HepG2 (cell line): ENCODE measurements at regions not wholly inside any gene's neighbourhood (a gene's known extent, or its start where the extent isn't known, plus 50 kb on each side); places are given as distances from the start of the nearest gene placed in this dataset.

Source experiments
- ATAC-seq: fragments of 200-7000 bp; cut with Tn5 transposase; 3 replicates; pipeline ENCODE4 v1.9.1; 2020; ENCODE audit warnings: mild to moderate bottlenecking, moderate library complexity
- BruUV-seq: library from RNA; stranded (reverse); fragments of 400-500 nt; replicated peaks from 2 replicates; lab custom pipeline; 2021; lab: Mats Ljungman, UMichigan
- CTCF ChIA-PET: fragments of 300-600 bp; formaldehyde crosslinking; extraction: SDS; loops from one replicate; lab custom pipeline; 2021; ENCODE audit warnings: low total read pairs, inconsistent platforms, low intra/inter-chr PET ratio; lab: Yijun Ruan, JAX
- POLR2A ChIA-PET: fragments of 350-600 bp; sonication (Branson Sonifier 250); formaldehyde crosslinking; loops from one replicate; lab custom pipeline; 2020; ENCODE audit warnings: antibody characterized with exemption, inconsistent platforms; lab: Yijun Ruan, JAX
- DNase-seq: peaks from one replicate; pipeline ENCODE4 v3.0.0-alpha.2; 2015; ENCODE audit warnings: low spot score
- FAIRE-seq: peaks from 3 replicates; lab custom pipeline; 2011; peaks lifted over from hg19 to GRCh38; lab: Jason Lieb, UNC
- H2AFZ ChIP-seq: one replicate; pipeline ENCODE4 v1.6.1; 2011; ENCODE audit warnings: low read length, inconsistent platforms
- H3K27ac ChIP-seq: fragments of 300-600 bp; 3 replicates; pipeline ENCODE4 v1.8.0; 2011; ENCODE audit warnings: mixed run types, mild to moderate bottlenecking, mixed read lengths, low read length, inconsistent platforms; ENCODE audit not compliant: insufficient read depth; ENCODE audit errors: extremely low read length
- H3K27me3 ChIP-seq, 2 experiments: fragments of 200-600 bp in 1 of 2; 2 replicates in 1 of 2; 3 replicates in 1 of 2; pipeline versions ENCODE4 v1.6.0 to v1.8.0; 2011; ENCODE audit warnings: low read length in 2 of 2, mild to moderate bottlenecking in 2 of 2, moderate library complexity in 2 of 2, inconsistent platforms in 1 of 2; ENCODE audit not compliant: insufficient read depth in 2 of 2, control insufficient read depth in 1 of 2
- H3K36me3 ChIP-seq, 2 experiments: fragments of 200-600 bp in 1 of 2; replicated peaks in 1 of 2; 2 replicates in 1 of 2; 3 replicates in 1 of 2; pipeline versions ENCODE4 v1.5.1 to v1.8.0; 2011; ENCODE audit warnings: low read length in 2 of 2, inconsistent platforms in 1 of 2; ENCODE audit not compliant: insufficient read depth in 2 of 2, control insufficient read depth in 1 of 2
- H3K4me1 ChIP-seq: 2 replicates; pipeline ENCODE4 v1.5.1; 2012; ENCODE audit warnings: low read length, inconsistent platforms; ENCODE audit not compliant: insufficient read depth
- H3K4me2 ChIP-seq: 2 replicates; pipeline ENCODE4 v1.6.0; 2011; ENCODE audit warnings: low read depth, low read length, inconsistent platforms
- H3K4me3 ChIP-seq, 3 experiments: fragments of 200-600 bp in 1 of 3; sonication (generic), shearing (Covaris generic) in 1 of 3; replicated peaks in 1 of 3; 2 replicates each; pipeline ENCODE4 v1.5.1; 2011 to 2016; ENCODE audit warnings: low read length in 3 of 3, inconsistent platforms in 2 of 3, low read depth in 2 of 3, mild to moderate bottlenecking in 2 of 3, control low read depth in 1 of 3, mixed read lengths in 1 of 3; ENCODE audit not compliant: insufficient read depth in 1 of 3
- H3K79me2 ChIP-seq: one replicate; pipeline ENCODE4 v1.6.1; 2011; ENCODE audit warnings: low read length, inconsistent platforms; ENCODE audit not compliant: insufficient read depth
- H3K9ac ChIP-seq: 2 replicates; pipeline ENCODE4 v1.6.0; 2011; ENCODE audit warnings: mild to moderate bottlenecking, low read depth, low read length, inconsistent platforms; ENCODE audit not compliant: insufficient read depth
- H3K9me3 ChIP-seq: 2 replicates; pipeline ENCODE4 v1.5.1; 2012; ENCODE audit warnings: mild to moderate bottlenecking, low read length
- H4K20me1 ChIP-seq: 2 replicates; pipeline ENCODE4 v1.6.0; 2011; ENCODE audit warnings: inconsistent platforms, mild to moderate bottlenecking, low read length, moderate library complexity; ENCODE audit not compliant: insufficient read depth
- FOXM1 ChIP-seq: sonication (generic); formaldehyde crosslinking; IDR thresholded peaks from 2 replicates; pipeline ENCODE4 v1.5.0; 2020; ENCODE audit warnings: missing genetic modification reagents
- GPN1 ChIP-seq: sonication (generic); formaldehyde crosslinking; IDR thresholded peaks from 2 replicates; pipeline ENCODE4 v1.5.1; 2020; ENCODE audit warnings: missing genetic modification reagents, borderline replicate concordance
- HNRNPUL1 ChIP-seq: fragments of 200-400 bp; formaldehyde crosslinking; IDR thresholded peaks from 2 replicates; pipeline ENCODE4 v1.6.1; 2017; ENCODE audit warnings: low read depth, mild to moderate bottlenecking, low read length, moderate library complexity
- HOXA5 ChIP-seq: sonication (generic); formaldehyde crosslinking; IDR thresholded peaks from 2 replicates; pipeline ENCODE4 v1.4.0; 2020; ENCODE audit warnings: missing genetic modification reagents
- JUNB ChIP-seq: sonication (generic); formaldehyde crosslinking; IDR thresholded peaks from 2 replicates; pipeline ENCODE4 v1.8.0; 2022; ENCODE audit warnings: missing genetic modification reagents, mild to moderate bottlenecking, borderline replicate concordance
- KDM1A ChIP-seq: IDR thresholded peaks from 2 replicates; pipeline ENCODE4 v1.6.1; 2016; ENCODE audit warnings: missing compliant biosample characterization
- LCORL ChIP-seq, 2 experiments: fragments of 450-650 bp in 1 of 2; sonication (generic) in 1 of 2; formaldehyde crosslinking in 1 of 2; IDR thresholded peaks; 2 replicates each; pipeline versions ENCODE4 v1.5.0 to v1.6.1; 2017 to 2020; ENCODE audit warnings: antibody characterized with exemption in 1 of 2, missing genetic modification reagents in 1 of 2
- NFKBIZ ChIP-seq: IDR thresholded peaks from 2 replicates; pipeline ENCODE4 v1.6.1; 2018; ENCODE audit warnings: missing genetic modification reagents, missing compliant biosample characterization
- NFYC ChIP-seq: IDR thresholded peaks from 2 replicates; pipeline ENCODE4 v1.6.1; 2016; ENCODE audit warnings: missing genetic modification reagents, missing compliant biosample characterization
- POLR2AphosphoS5 ChIP-seq: IDR thresholded peaks from 2 replicates; pipeline ENCODE4 v1.6.1; 2012; ENCODE audit warnings: low read depth, low read length
- SUZ12 ChIP-seq: fragments of 150-350 bp; IDR thresholded peaks from 2 replicates; pipeline ENCODE4 v1.6.1; 2014; ENCODE audit warnings: low read depth, low read length
- THAP9 ChIP-seq: sonication (generic); formaldehyde crosslinking; IDR thresholded peaks from 2 replicates; pipeline ENCODE4; 2020; ENCODE audit warnings: missing genetic modification reagents, mild to moderate bottlenecking, borderline replicate concordance
- ZNF362 ChIP-seq: sonication (generic); formaldehyde crosslinking; IDR thresholded peaks from 2 replicates; pipeline ENCODE4 v1.4.0; 2020; ENCODE audit warnings: missing genetic modification reagents, mild to moderate bottlenecking, borderline replicate concordance
- ZNF775 ChIP-seq: sonication (generic); formaldehyde crosslinking; IDR thresholded peaks from 2 replicates; pipeline ENCODE4 v1.4.0; 2020; ENCODE audit warnings: missing genetic modification reagents, mild to moderate bottlenecking, moderate library complexity, borderline replicate concordance
- WGBS: methylation state at CpG from one replicate; pipeline ENCODE4 v1.1.6; 2017; ENCODE audit warnings: low lambda C conversion rate; 5-methylcytosine and 5-hydroxymethylcytosine counted together
- in situ Hi-C: cut with HindIII; loops from 2 replicates; pipeline ENCODE4 v1.10.0; 2017; ENCODE audit warnings: low pct_unique_long_range_greater_than_20kb; ENCODE audit not compliant: extremely low pct_ligation_motif_present
- intact Hi-C: fragments of 100-400 bp; cut with micrococcal nuclease; formaldehyde crosslinking; loops from one replicate; pipeline ENCODE4 v1.10.0; 2022; ENCODE audit not compliant: unreplicated experiment

- ATAC-seq (no peak), FAIRE-seq (no peak), DNase-seq (no peak)
- intact Hi-C loops, result no loop called here
- Histone ChIP-seq H3K4me3 (no peak overlapping the region), H3K27ac (no peak overlapping the region), H4K20me1 (no peaks in the 10 kb centered on the region), H3K4me2 (no peak overlapping the region), H3K9me3 (no peaks in the 10 kb centered on the region; the same call in 1 of the 2 replicates), H2AFZ (no peak overlapping the region), H3K36me3 (no peaks in the 10 kb centered on the region), H3K79me2 (no peaks in the 10 kb centered on the region), H3K4me1 (no peaks in the 10 kb centered on the region), H3K27me3 (no peaks in the 10 kb centered on the region), H3K9ac (no peak overlapping the region)
- no peak for TF ChIP-seq ZNF775
- no peak for TF ChIP-seq POLR2AphosphoS5
- no peak for TF ChIP-seq HNRNPUL1
- no peak for TF ChIP-seq SUZ12
- no peak for TF ChIP-seq JUNB (CRISPR knock-in tag)
- no peak for TF ChIP-seq ZNF362 (CRISPR knock-in tag)
- TF ChIP-seq GPN1 (CRISPR knock-in tag), result no peak
- TF ChIP-seq LCORL (IDR thresholded peaks at IDR 0.05), result no peak
- no peak for TF ChIP-seq LCORL (CRISPR knock-in tag; IDR thresholded peaks at IDR 0.05)
- TF ChIP-seq KDM1A, result no peak
- TF ChIP-seq NFYC (CRISPR knock-in tag), result no peak
- TF ChIP-seq HOXA5 (CRISPR knock-in tag), result no peak
- TF ChIP-seq THAP9 (CRISPR knock-in tag), result no peak
- TF ChIP-seq NFKBIZ (CRISPR knock-in tag), result no peak
- TF ChIP-seq FOXM1 (CRISPR knock-in tag), result no peak
- ChIA-PET CTCF (no interaction called here), POLR2A (no interaction called here)
- 0% methylated on average over 1 of the region's 1 CpG for WGBS
- BruUV-seq, result no TSS peak
- in situ Hi-C loops, result no loop called here
Measured at GRCh38 chr11:110778343-110778742, 66.1 kb upstream of the ARHGAP20 start.
